Tibial artery (tissue), 4 donors: ENCODE measurements at regions not wholly inside any gene's neighbourhood (a gene's known extent, or its start where the extent isn't known, plus 50 kb on each side); places are given as distances from the start of the nearest gene placed in this dataset.
"Not testable (repeated sequence)": the region's sequence is repeated elsewhere in the genome, so short reads cannot be mapped to it uniquely, and the experiment has no call there.

Experiments used
- DNase-seq, 2 donors: peaks; one replicate each; pipeline ENCODE4 v3.0.0-alpha.2; 2019
- H3K27ac ChIP-seq, 2 donors: fragments of 200-600 bp; sonication (generic) in 1 of 2; 1 replicate in 1 of 2; 2 replicates in 1 of 2; pipeline ENCODE4 v1.5.1; 2018 to 2019; ENCODE audit warnings: mild to moderate bottlenecking in 1 of 2
- H3K27me3 ChIP-seq, 2 donors: fragments of 200-600 bp; sonication (generic) in 1 of 2; one replicate each; pipeline versions ENCODE4 v1.5.1 to v1.6.0; 2016 to 2019
- H3K36me3 ChIP-seq, 3 donors: fragments of 200-600 bp; sonication (generic) in 2 of 3; one replicate each; pipeline ENCODE4 v1.5.1; 2016 to 2019; ENCODE audit warnings: mild to moderate bottlenecking in 2 of 3
- H3K4me1 ChIP-seq, 4 donors: fragments of 200-600 bp; sonication (generic) in 2 of 4; 1 replicate in 3 of 4; 2 replicates in 1 of 4; pipeline ENCODE4 v1.5.1; 2016 to 2019
- H3K4me3 ChIP-seq, 2 donors: fragments of 200-600 bp; sonication (generic) in 1 of 2; 1 replicate in 1 of 2; 2 replicates in 1 of 2; pipeline ENCODE4 v1.5.1; 2018 to 2019; ENCODE audit warnings: mild to moderate bottlenecking in 2 of 2
- H3K9me3 ChIP-seq, 3 donors: fragments of 200-600 bp; sonication (generic) in 1 of 3; one replicate each; pipeline ENCODE4 v1.5.1; 2016 to 2019
- intact Hi-C: fragments of 100-400 bp; cut with DNase I; formaldehyde crosslinking; loops from one replicate; pipeline ENCODE4 v1.15.0; 2023; ENCODE audit warnings: low total_unique reads
- TF ChIP-seq, protein P1 (sequence below), 2 experiments: fragments of 200-600 bp in 1 of 2; fragments of 450-650 bp in 1 of 2; IDR thresholded peaks; one replicate each; pipeline ENCODE4 v1.5.1; 2017 to 2019; ENCODE audit warnings: antibody characterized with exemption in 2 of 2, mild to moderate bottlenecking in 1 of 2, moderate library complexity in 1 of 2

DNA sequence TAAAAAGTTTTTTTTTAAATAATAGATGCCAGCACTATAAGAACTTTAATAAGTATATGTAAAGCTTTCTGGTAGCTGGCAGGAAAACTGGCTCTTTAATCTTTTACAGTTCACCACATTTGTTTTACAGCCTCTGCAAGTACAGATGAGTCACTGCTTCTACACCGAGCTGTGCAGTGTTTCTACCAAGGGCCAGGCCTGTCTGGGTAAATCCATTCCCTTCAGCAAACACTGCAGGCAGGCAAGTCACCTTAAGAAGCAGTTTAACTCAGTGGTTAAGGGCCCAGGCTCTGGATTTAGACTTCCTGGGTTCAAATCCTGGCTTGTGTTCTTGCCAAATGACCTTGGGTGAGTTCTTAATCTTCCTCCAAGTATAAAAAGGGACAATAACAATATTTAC is 882.9 kb upstream of the AMELY start:
- TF ChIP-seq, protein P1, sequence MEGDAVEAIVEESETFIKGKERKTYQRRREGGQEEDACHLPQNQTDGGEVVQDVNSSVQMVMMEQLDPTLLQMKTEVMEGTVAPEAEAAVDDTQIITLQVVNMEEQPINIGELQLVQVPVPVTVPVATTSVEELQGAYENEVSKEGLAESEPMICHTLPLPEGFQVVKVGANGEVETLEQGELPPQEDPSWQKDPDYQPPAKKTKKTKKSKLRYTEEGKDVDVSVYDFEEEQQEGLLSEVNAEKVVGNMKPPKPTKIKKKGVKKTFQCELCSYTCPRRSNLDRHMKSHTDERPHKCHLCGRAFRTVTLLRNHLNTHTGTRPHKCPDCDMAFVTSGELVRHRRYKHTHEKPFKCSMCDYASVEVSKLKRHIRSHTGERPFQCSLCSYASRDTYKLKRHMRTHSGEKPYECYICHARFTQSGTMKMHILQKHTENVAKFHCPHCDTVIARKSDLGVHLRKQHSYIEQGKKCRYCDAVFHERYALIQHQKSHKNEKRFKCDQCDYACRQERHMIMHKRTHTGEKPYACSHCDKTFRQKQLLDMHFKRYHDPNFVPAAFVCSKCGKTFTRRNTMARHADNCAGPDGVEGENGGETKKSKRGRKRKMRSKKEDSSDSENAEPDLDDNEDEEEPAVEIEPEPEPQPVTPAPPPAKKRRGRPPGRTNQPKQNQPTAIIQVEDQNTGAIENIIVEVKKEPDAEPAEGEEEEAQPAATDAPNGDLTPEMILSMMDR (IDR thresholded peaks at IDR 0.05), result no peak
- Histone ChIP-seq H3K4me3 (no peak overlapping the region), H3K27ac (no peak overlapping the region), H3K27me3 (no peaks in the 10 kb centered on the region), H3K4me1 (no peaks in the 10 kb centered on the region), H3K9me3 (no peaks in the 10 kb centered on the region), H3K36me3 (no peaks in the 10 kb centered on the region)
- no peak for DNase-seq
- intact Hi-C loops, result no loop called here

DNA sequence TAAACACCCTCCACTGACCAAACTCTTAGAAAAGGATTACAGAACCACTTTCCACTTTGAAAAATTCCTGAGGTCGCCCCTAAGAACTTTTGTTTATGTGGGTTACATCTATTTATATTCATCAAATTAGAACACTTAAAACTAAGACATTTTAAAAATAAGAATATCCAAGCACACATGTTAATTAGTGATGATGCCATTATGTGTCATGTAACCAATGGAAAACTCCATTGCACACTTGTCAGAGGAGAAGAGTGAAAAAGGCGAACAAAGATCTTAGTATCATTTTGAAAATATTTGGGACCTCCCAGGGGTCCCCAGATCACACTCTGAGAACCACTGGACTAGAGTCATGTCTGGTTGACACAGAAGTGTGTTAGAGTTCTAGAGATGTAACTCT is 882.4 kb upstream of the AMELY start:
- H3K4me3 ChIP-seq, result no peak overlapping the region
- no peaks in the 10 kb centered on the region for H3K9me3 ChIP-seq
- no peaks in the 10 kb centered on the region for H3K27me3 ChIP-seq
- DNase-seq, result no peak
- H3K27ac ChIP-seq, result no peak overlapping the region
- intact Hi-C loops, result no loop called here
- TF ChIP-seq, protein P1 (IDR thresholded peaks at IDR 0.05), result no peak
- no peaks in the 10 kb centered on the region for H3K36me3 ChIP-seq
- no peaks in the 10 kb centered on the region for H3K4me1 ChIP-seq

DNA sequence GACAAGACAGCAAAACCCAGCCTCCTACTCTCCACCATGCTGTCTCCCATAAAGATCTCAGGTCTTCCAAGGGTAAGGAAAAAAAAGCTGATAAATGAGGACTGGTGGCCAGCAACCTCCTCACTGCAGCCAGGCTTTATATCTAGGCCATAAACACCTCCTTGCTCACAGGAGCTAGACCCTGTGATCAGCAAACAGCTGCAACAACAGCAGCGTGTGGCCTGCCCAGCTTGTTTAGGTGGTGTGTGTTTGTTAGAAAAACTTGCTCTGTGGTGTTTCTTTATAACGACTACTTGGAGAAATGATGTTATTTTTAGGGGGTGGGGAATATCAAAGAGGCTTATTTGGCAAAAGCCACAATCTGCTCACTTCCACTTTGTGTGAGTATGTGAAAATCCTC is 880.9 kb upstream of the AMELY start:
- H3K4me3 ChIP-seq, result no peak overlapping the region
- DNase-seq, result no peak
- no peak overlapping the region for H3K27ac ChIP-seq
- TF ChIP-seq, protein P1 (IDR thresholded peaks at IDR 0.05), result no peak
- no peaks in the 10 kb centered on the region for H3K9me3 ChIP-seq
- no peaks in the 10 kb centered on the region for H3K4me1 ChIP-seq
- no peaks in the 10 kb centered on the region for H3K27me3 ChIP-seq
- H3K36me3 ChIP-seq, result no peaks in the 10 kb centered on the region
- intact Hi-C loops, result no loop called here

DNA sequence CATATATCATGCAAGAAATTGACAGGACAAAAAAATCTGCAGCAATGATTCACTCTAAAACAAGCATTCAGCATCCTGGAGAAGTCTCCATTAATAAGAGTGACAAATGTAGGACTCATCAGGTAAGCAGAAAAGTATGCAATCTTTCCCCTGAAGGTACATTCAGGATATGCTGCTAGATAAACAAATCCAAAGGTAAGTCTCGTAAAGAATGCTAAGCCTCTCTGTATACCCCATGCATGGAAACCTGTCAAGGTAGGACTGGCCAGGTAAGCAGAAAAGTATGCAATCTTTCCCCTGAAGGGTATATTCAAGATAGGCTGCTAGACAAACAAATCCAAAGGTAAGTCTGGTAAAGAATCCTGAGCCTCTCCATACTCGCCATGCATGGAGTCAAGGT is 869.9 kb upstream of the AMELY start:
- intact Hi-C loops, result no loop called here
- no peaks in the 10 kb centered on the region for H3K4me1 ChIP-seq
- no peaks in the 10 kb centered on the region for H3K27me3 ChIP-seq
- H3K27ac ChIP-seq, result no peak overlapping the region
- no peak overlapping the region for H3K4me3 ChIP-seq
- TF ChIP-seq, protein P1 (IDR thresholded peaks at IDR 0.05), result no peak
- no peak for DNase-seq
- no peaks in the 10 kb centered on the region for H3K9me3 ChIP-seq
- H3K36me3 ChIP-seq, result no peaks in the 10 kb centered on the region

DNA sequence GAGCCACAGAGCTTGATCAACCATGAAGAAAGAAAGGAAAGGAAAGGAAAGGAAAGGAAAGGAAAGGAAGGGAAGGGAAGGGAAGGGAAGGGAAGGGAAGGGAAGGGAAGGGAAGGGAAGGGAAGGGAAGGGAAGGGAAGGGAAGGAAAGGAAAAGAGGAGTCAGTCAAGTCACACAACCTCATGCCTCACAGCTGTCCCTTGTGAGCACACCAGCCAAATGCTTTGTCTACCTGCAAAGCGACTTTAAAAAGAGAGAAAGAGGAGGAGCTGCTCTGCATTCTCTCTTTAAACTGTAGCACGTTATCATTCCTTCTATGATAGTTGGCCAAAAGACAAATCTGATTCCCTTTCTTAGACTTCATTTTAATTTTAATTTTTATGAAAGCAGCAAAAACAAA is 863.9 kb upstream of the AMELY start:
- intact Hi-C loops, H3K27me3 ChIP-seq, H3K4me3 ChIP-seq, DNase-seq, H3K36me3 ChIP-seq, H3K27ac ChIP-seq, H3K9me3 ChIP-seq, H3K4me1 ChIP-seq: not testable (repeated sequence)

DNA sequence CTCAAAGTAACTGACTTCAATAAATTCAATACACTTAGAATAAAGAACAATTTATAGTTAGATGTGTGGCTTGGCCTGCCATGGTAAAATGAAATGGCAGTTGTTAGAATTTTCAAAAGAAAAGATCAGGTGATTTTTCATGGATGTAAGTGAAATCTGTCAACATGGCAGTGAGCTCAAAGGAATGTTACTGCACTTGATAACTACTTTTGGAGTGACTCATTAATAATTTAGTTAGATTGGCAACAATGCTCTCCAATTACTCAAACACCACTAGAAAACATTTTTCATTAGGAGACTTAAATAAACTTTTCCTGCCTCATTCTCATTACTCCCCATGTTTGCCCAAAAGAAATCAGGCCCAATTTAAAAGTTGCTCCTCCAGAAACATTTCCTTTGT is 860.2 kb upstream of the AMELY start:
- H3K27ac ChIP-seq, result no peak overlapping the region
- intact Hi-C loops, result no loop called here
- DNase-seq, result no peak

More for the DNA sequence above, 860.2 kb upstream of the AMELY start:
- TF ChIP-seq, protein P1 (IDR thresholded peaks at IDR 0.05), result no peak
- no peaks in the 10 kb centered on the region for H3K4me1 ChIP-seq
- no peaks in the 10 kb centered on the region for H3K9me3 ChIP-seq
- H3K27me3 ChIP-seq, result no peaks in the 10 kb centered on the region
- H3K4me3 ChIP-seq, result no peak overlapping the region
- no peaks in the 10 kb centered on the region for H3K36me3 ChIP-seq
